Epithelial cell of proximal tubule (primary cell): ENCODE measurements at regions not wholly inside any gene's neighbourhood (a gene's known extent, or its start where the extent isn't known, plus 50 kb on each side); places are given as distances from the start of the nearest gene placed in this dataset.

ENCODE experiments used
- DNase-seq: peaks from one replicate; pipeline ENCODE4 v3.0.0-alpha.2; 2011; ENCODE audit warnings: low read depth
- H3K4me3 ChIP-seq: 2 replicates; pipeline ENCODE4 v1.5.1; 2011; ENCODE audit warnings: low read depth, mild to moderate bottlenecking, low read length
- TF ChIP-seq, protein P1 (sequence below): conservative IDR thresholded peaks from 2 replicates; pipeline ENCODE4 v1.5.1; 2012; ENCODE audit warnings: low read depth, mild to moderate bottlenecking, low read length

DNA sequence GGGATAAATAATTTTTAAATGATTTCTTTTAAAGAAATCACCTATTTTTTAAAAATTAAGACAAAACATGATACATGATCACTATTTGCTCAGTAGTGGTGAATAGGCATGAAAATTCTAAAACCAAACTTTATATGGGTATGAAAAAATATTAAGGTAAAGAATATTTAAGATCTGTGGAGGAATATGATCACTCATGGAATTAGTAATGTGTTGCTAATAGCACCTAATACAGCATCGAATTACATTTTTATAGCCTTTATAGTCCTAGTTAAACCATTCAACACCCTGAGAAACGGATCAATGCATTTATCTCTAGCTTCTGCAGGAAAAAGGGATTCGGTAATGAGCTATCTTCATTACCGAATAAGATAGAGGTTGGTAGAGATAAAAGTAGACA, 373.9 kb downstream of the LRRIQ3 start:
- no peak for DNase-seq
- TF ChIP-seq, protein P1, sequence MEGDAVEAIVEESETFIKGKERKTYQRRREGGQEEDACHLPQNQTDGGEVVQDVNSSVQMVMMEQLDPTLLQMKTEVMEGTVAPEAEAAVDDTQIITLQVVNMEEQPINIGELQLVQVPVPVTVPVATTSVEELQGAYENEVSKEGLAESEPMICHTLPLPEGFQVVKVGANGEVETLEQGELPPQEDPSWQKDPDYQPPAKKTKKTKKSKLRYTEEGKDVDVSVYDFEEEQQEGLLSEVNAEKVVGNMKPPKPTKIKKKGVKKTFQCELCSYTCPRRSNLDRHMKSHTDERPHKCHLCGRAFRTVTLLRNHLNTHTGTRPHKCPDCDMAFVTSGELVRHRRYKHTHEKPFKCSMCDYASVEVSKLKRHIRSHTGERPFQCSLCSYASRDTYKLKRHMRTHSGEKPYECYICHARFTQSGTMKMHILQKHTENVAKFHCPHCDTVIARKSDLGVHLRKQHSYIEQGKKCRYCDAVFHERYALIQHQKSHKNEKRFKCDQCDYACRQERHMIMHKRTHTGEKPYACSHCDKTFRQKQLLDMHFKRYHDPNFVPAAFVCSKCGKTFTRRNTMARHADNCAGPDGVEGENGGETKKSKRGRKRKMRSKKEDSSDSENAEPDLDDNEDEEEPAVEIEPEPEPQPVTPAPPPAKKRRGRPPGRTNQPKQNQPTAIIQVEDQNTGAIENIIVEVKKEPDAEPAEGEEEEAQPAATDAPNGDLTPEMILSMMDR: no peak
- H3K4me3 ChIP-seq: no peak overlapping the region

DNA sequence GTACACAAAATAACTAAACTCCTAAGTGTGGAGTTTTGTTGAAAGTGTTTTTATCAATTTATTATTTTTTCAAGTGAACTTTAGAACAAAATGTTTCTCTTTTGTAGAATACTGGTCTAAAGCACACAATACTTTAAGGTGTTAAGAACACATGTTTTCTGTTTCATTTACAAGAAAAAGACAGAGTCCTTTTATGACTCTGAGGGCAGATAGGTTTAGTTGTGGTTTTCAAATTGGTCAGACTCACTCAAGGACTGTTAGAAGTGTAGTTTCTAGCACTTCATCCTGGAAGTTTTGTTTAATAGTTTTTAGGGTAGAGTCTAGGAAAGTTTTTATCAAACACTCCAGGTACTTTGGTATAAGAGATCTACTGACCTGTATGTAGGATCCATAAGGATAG, 376.5 kb downstream of the LRRIQ3 start:
- no peak overlapping the region for H3K4me3 ChIP-seq
- TF ChIP-seq, protein P1: no peak
- no peak for DNase-seq

DNA sequence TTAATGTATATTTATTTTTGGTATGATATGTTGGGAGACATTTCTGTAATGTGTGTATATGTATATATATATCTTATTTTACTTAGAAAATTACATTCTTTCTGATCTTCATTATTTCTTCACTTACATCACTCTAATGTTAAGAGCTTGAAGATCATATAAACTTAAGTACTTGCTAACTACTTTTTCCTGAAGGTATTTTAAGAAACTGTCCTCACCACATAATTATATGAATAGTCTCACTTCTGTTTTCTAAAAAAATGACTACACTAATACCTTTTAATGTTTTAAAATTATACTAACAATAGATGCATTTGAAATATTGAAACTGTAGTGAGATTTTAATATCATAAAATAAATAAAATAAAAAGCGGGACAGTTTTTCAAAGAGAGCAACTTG, 377.1 kb downstream of the LRRIQ3 start:
- DNase-seq: no peak
- no peak overlapping the region for H3K4me3 ChIP-seq
- TF ChIP-seq, protein P1: no peak

DNA sequence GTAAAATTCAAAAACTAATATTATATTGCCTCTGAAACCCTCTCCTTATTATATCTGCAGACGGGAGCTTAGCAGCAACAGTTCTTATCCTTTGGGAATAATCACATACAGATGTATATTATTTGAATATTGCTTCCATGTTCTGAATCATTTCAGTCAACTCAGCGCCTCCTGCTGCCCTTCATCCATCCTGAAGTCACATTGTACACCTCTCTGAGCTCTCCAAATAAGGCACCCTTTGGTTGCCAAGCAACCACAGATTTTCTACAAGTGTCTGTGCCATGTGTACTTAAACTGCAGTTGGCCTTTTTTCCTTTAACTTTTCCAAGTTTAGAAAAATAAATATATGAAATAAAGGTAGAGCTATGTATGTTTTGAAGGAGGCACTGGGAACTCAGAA, 384.3 kb downstream of the LRRIQ3 start:
- TF ChIP-seq, protein P1: no peak
- DNase-seq: no peak
- no peak overlapping the region for H3K4me3 ChIP-seq

DNA sequence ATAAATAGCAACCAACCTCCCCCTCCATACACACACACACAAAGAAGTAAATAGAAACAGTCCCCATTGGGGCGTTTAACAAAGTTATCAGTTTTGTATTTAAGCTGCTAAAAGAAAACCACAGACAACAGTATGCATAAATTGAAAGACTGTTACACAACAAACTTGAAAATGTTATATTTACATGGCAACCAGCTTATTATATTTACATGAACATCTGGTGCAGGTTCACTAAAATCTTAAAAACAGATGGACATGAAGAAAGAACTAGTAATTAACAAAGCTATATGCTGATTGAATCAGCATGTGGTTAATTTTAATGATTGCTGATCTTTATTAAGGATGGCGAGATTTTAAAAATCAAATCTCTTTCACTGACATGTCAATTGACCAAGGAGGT, 384.7 kb downstream of the LRRIQ3 start:
- no peak for DNase-seq
- TF ChIP-seq, protein P1: no peak
- no peak overlapping the region for H3K4me3 ChIP-seq

DNA sequence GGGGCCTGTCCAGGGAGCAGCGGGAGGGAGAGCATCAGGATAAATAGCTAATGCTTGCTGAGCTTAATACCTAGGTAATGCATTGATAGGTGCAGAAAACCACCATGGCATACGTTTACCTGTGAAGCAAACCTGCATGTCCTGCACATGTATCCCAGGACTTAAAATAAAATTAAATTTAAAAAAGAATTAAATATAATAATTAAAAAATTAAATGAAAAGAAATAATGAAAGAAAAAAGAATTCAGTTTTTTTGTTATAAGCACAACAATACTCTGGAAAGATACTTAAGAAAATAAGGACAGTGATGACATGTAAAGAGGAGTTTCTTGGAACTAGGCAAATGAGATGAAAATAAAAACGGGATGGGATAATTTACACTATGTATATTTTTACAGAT, 386.2 kb downstream of the LRRIQ3 start:
- DNase-seq: no peak
- H3K4me3 ChIP-seq: no peak overlapping the region
- TF ChIP-seq, protein P1: no peak

DNA sequence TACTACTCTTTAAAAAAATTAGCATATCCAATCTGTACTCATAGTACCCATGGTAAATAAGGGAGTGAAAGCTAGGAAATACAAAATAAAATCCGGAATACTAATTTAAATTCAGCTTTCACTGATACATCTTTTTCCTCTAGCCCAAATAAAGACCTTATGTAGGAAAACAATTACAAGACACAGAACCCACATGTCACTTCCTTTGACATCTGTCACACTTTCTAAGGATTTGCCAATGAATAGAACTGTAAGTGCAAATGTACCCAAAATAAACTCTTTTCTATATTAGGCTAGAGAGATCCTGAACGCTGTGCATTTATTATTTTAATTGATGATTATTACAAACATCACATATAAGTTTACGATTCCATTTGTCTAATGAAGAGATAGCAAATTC, 393.0 kb downstream of the LRRIQ3 start:
- DNase-seq: no peak
- TF ChIP-seq, protein P1: no peak
- H3K4me3 ChIP-seq: no peak overlapping the region
